ENCODE measurements at regions not wholly inside any gene's neighbourhood (a gene's known extent, or its start where the extent isn't known, plus 50 kb on each side); places are given as distances from the start of the nearest gene placed in this dataset.

- H3K4ac ChIP-seq (ENCODE audit: low read depth, low read length), result no peak overlapping the region
- H2AK5ac ChIP-seq (ENCODE audit: insufficient read length, low read length), result no peak overlapping the region
- H3K9me3 ChIP-seq (ENCODE audit: control insufficient read depth, low read depth, low read length), result no peaks in the 10 kb centered on the region
- Mint-ChIP-seq H3K4me1 (peaks cover 12 to 14% of the 10 kb centered on the region in 2 experiments), H3K4me3 (no peak overlapping the region), H3K36me3 (ENCODE audit: insufficient read depth in 1 of 3, low read depth in 3 of 3) (no peaks in the 10 kb centered on the region), H3K27me3 (ENCODE audit: low read depth) (peaks cover 7% of the 10 kb centered on the region), H3K27ac (no peak overlapping the region; a peak in 1 of 7 replicates), H3K9me3 (no peaks in the 10 kb centered on the region)
- H3K9ac ChIP-seq (ENCODE audit: extremely low read depth, insufficient read length, low read length), result no peak overlapping the region
- no peak overlapping the region for H3K23ac ChIP-seq (ENCODE audit: insufficient read length, low read depth, low read length)
- no peaks in the 10 kb centered on the region for H3K79me1 ChIP-seq (ENCODE audit: insufficient read depth, low read depth, low read length, poor library complexity, severe bottlenecking)
- no peaks in the 10 kb centered on the region for H3K23me2 ChIP-seq (ENCODE audit: insufficient read length, low read depth, low read length, poor library complexity, severe bottlenecking)
- no peak overlapping the region for H2BK120ac ChIP-seq (ENCODE audit: low read depth, low read length, poor library complexity, severe bottlenecking)
- no peaks in the 10 kb centered on the region for H3K27me3 ChIP-seq (ENCODE audit: insufficient read depth, low read length)
- H3K18ac ChIP-seq (ENCODE audit: insufficient read length, low read depth, low read length), result no peak overlapping the region
- WGBS (ENCODE audit: extremely low coverage, insufficient read length, low lambda C conversion rate), result no CpG with 5 or more reads among the region's 9 CpGs
- H2BK12ac ChIP-seq (ENCODE audit: insufficient read length, low read depth, low read length), result no peak overlapping the region
- no peak overlapping the region for H3K14ac ChIP-seq (ENCODE audit: insufficient read depth, low read length)
- no peak overlapping the region for H2AFZ ChIP-seq (ENCODE audit: low read length)
- no peak overlapping the region for H4K91ac ChIP-seq (ENCODE audit: insufficient read length, low read depth, low read length)
- no peak overlapping the region for H2BK15ac ChIP-seq (ENCODE audit: low read depth, low read length)
- H2BK5ac ChIP-seq (ENCODE audit: insufficient read length, low read length), result no peak overlapping the region
- no peaks in the 10 kb centered on the region for H4K20me1 ChIP-seq (ENCODE audit: control insufficient read depth, insufficient read depth, insufficient read length)
- no peak overlapping the region for H3T11ph ChIP-seq (ENCODE audit: low read length)
- no peak overlapping the region for H4K5ac ChIP-seq (ENCODE audit: insufficient read length, low read depth, low read length)
- no peaks in the 10 kb centered on the region for H3K79me2 ChIP-seq (ENCODE audit: insufficient read depth, low read length)
- no peak overlapping the region for H3K27ac ChIP-seq (ENCODE audit: insufficient read length, low read depth, low read length)
- 0 out of 2 replicates have a peak, but pooled peaks cover 3% of the 10 kb centered on the region for H3K4me1 ChIP-seq (ENCODE audit: insufficient read depth, low read length)
- H3K56ac ChIP-seq (ENCODE audit: insufficient read length, low read depth, low read length), result no peak overlapping the region
- H4K8ac ChIP-seq (replicated peaks; ENCODE audit: insufficient read length, low read depth, low read length), result no peak overlapping the region
- no peak overlapping the region for H2BK20ac ChIP-seq (ENCODE audit: low read depth, low read length, poor library complexity, severe bottlenecking)
- H3K4me2 ChIP-seq (ENCODE audit: insufficient read depth, insufficient read length, low read length), result no peak overlapping the region
- TF ChIP-seq, protein P1, sequence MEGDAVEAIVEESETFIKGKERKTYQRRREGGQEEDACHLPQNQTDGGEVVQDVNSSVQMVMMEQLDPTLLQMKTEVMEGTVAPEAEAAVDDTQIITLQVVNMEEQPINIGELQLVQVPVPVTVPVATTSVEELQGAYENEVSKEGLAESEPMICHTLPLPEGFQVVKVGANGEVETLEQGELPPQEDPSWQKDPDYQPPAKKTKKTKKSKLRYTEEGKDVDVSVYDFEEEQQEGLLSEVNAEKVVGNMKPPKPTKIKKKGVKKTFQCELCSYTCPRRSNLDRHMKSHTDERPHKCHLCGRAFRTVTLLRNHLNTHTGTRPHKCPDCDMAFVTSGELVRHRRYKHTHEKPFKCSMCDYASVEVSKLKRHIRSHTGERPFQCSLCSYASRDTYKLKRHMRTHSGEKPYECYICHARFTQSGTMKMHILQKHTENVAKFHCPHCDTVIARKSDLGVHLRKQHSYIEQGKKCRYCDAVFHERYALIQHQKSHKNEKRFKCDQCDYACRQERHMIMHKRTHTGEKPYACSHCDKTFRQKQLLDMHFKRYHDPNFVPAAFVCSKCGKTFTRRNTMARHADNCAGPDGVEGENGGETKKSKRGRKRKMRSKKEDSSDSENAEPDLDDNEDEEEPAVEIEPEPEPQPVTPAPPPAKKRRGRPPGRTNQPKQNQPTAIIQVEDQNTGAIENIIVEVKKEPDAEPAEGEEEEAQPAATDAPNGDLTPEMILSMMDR (conservative IDR thresholded peaks at IDR 0.05), result no peak
- DNase-seq, result no peak
Measured at GRCh38 chr11:13875643-13876042, 86.9 kb upstream of the SPON1 start.

Data from H9 (cell line).